ENCODE measurements at regions not wholly inside any gene's neighbourhood (a gene's known extent, or its start where the extent isn't known, plus 50 kb on each side); places are given as distances from the start of the nearest gene placed in this dataset.

- TF ChIP-seq CTCF (IDR thresholded peaks at IDR 0.05; ENCODE audit: control extremely low read depth in 1 of 3, insufficient read depth in 1 of 3, low read depth in 1 of 3, low read length in 3 of 3) (no peak), EZH2 (IDR thresholded peaks at IDR 0.05; ENCODE audit: low read depth, low read length, severe bottlenecking) (no peak), KDM1A (IDR thresholded peaks at IDR 0.05; ENCODE audit: borderline replicate concordance, low read length) (no peak), SP2 (IDR thresholded peaks at IDR 0.05; ENCODE audit: low read length) (no peak), NRF1 (IDR thresholded peaks at IDR 0.05; ENCODE audit: low read depth, low read length) (no peak), YY1 (IDR thresholded peaks at IDR 0.05; ENCODE audit: low read depth, low read length) (no peak), PHF8 (conservative IDR thresholded peaks at IDR 0.05; ENCODE audit: low read depth, low read length) (no peak), USF2 (IDR thresholded peaks at IDR 0.05; ENCODE audit: low read length) (no peak), MAX (IDR thresholded peaks at IDR 0.05) (no peak), NANOG (IDR thresholded peaks at IDR 0.05; ENCODE audit: insufficient read depth, low read depth, low read length, poor library complexity, severe bottlenecking) (no peak), CREB1 (IDR thresholded peaks at IDR 0.05) (no peak), POLR2A (IDR thresholded peaks at IDR 0.05; ENCODE audit: control extremely low read depth in 1 of 2, low read depth in 2 of 2, low read length in 2 of 2) (no peak), POLR2AphosphoS5 (IDR thresholded peaks at IDR 0.05; ENCODE audit: low read depth, low read length) (no peak)
These were observed 81.8 kb upstream of the LHX1 start for GRCh38 chr17:36855459-36855858.
